Activated CD4-positive, alpha-beta T cell treated with anti-CD3 and anti-CD28 coated beads, Interleukin-2, Interleukin-4, amounts not matched to agents 100 ng/mL and 50 ng/mL, durations not matched to agents 16 hours and 8 hours (primary cell): ENCODE measurements at regions not wholly inside any gene's neighbourhood (a gene's known extent, or its start where the extent isn't known, plus 50 kb on each side); places are given as distances from the start of the nearest gene placed in this dataset.
"Not testable (repeated sequence)": the region's sequence is repeated elsewhere in the genome, so short reads cannot be mapped to it uniquely, and the experiment has no call there.

ENCODE experiments used
- DNase-seq: peaks from one replicate; pipeline ENCODE4 v3.0.0-alpha.2; 2020; ENCODE audit warnings: low spot score

GRCh38 chr18:33854086-33854826, 276.2 kb downstream of the ASXL3 start:
- no peak for DNase-seq

- DNase-seq: no peak
Observed at GRCh38 chr18:33853187-33853586, 275.2 kb downstream of the ASXL3 start.

GRCh38 chr18:33851546-33852078, 273.6 kb downstream of the ASXL3 start:
- DNase-seq: no peak

GRCh38 chr18:33849731-33850130, 271.7 kb downstream of the ASXL3 start:
- DNase-seq: no peak

- DNase-seq: no peak
Observed at GRCh38 chr18:33844232-33844631, 266.2 kb downstream of the ASXL3 start.

GRCh38 chr18:33841221-33841967, 263.4 kb downstream of the ASXL3 start:
- DNase-seq: no peak

GRCh38 chr18:33840212-33840593, 262.2 kb downstream of the ASXL3 start:
- no peak for DNase-seq

GRCh38 chr18:33839452-33840211, 261.6 kb downstream of the ASXL3 start:
- DNase-seq: peak; percentile 40

GRCh38 chr18:33838054-33838453, 260.0 kb downstream of the ASXL3 start:
- DNase-seq: no peak

- DNase-seq: no peak
Observed at GRCh38 chr18:33837191-33837590, 259.2 kb downstream of the ASXL3 start.

GRCh38 chr18:33836564-33836963, 258.5 kb downstream of the ASXL3 start:
- no peak for DNase-seq

GRCh38 chr18:33835419-33835818, 257.4 kb downstream of the ASXL3 start:
- DNase-seq: no peak

GRCh38 chr18:33833842-33834241, 255.8 kb downstream of the ASXL3 start:
- DNase-seq: no peak

- DNase-seq: no peak
Observed at GRCh38 chr18:33831424-33831823, 253.4 kb downstream of the ASXL3 start.

GRCh38 chr18:33830213-33830612, 252.2 kb downstream of the ASXL3 start:
- DNase-seq: no peak

- no peak for DNase-seq
Observed at GRCh38 chr18:33828949-33829348, 250.9 kb downstream of the ASXL3 start.

- DNase-seq: no peak
Observed at GRCh38 chr18:33826151-33826550, 248.1 kb downstream of the ASXL3 start.

- no peak for DNase-seq
Observed at GRCh38 chr18:33821503-33821902, 243.5 kb downstream of the ASXL3 start.

- no peak for DNase-seq
Observed at GRCh38 chr18:33820517-33821371, 242.7 kb downstream of the ASXL3 start.

- DNase-seq: not testable (repeated sequence)
Observed at GRCh38 chr18:33819692-33820343, 241.8 kb downstream of the ASXL3 start.

- DNase-seq: no peak
Observed at GRCh38 chr18:33818145-33818544, 240.1 kb downstream of the ASXL3 start.
